Gastroesophageal sphincter (tissue), 3 donors: ENCODE measurements at regions not wholly inside any gene's neighbourhood (a gene's known extent, or its start where the extent isn't known, plus 50 kb on each side); places are given as distances from the start of the nearest gene placed in this dataset.

Experiments
- POLR2A ChIP-seq, 2 donors: fragments of 450-650 bp; IDR thresholded peaks; one replicate each; pipeline ENCODE4 v1.6.1; 2017; ENCODE audit warnings: antibody characterized with exemption in 2 of 2, mild to moderate bottlenecking in 2 of 2, moderate library complexity in 1 of 2
- TF ChIP-seq, protein P1 (sequence below), 4 experiments: fragments of 200-600 bp in 2 of 4; fragments of 450-650 bp in 2 of 4; sonication (generic) in 1 of 4; IDR thresholded peaks; one replicate each; pipeline ENCODE4 v1.5.1; 2017 to 2019; ENCODE audit warnings: antibody characterized with exemption in 4 of 4, mild to moderate bottlenecking in 2 of 4, moderate library complexity in 2 of 4

- TF ChIP-seq, protein P1, sequence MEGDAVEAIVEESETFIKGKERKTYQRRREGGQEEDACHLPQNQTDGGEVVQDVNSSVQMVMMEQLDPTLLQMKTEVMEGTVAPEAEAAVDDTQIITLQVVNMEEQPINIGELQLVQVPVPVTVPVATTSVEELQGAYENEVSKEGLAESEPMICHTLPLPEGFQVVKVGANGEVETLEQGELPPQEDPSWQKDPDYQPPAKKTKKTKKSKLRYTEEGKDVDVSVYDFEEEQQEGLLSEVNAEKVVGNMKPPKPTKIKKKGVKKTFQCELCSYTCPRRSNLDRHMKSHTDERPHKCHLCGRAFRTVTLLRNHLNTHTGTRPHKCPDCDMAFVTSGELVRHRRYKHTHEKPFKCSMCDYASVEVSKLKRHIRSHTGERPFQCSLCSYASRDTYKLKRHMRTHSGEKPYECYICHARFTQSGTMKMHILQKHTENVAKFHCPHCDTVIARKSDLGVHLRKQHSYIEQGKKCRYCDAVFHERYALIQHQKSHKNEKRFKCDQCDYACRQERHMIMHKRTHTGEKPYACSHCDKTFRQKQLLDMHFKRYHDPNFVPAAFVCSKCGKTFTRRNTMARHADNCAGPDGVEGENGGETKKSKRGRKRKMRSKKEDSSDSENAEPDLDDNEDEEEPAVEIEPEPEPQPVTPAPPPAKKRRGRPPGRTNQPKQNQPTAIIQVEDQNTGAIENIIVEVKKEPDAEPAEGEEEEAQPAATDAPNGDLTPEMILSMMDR (IDR thresholded peaks at IDR 0.05) = no peak
- no peak for TF ChIP-seq POLR2A (IDR thresholded peaks at IDR 0.05)
These were observed 1064.4 kb downstream of the PCDH7 start for GRCh38 chr4:31784558-31784957.
